Adrenal gland (tissue), 9 donors: ENCODE measurements at regions not wholly inside any gene's neighbourhood (a gene's known extent, or its start where the extent isn't known, plus 50 kb on each side); places are given as distances from the start of the nearest gene placed in this dataset.

Source experiments
- DNase-seq, 7 donors: peaks; one replicate each; pipeline ENCODE4 v3.0.0-alpha.2; 2019 to 2020
- H3K27ac ChIP-seq, 5 donors: fragments of 200-600 bp; sonication (generic) in 4 of 5; 1 replicate in 3 of 5; 2 replicates in 2 of 5; pipeline versions ENCODE4 v1.5.1 to v1.8.0; 2016 to 2020; ENCODE audit warnings: mild to moderate bottlenecking in 1 of 5
- H3K27me3 ChIP-seq: fragments of 200-600 bp; 2 replicates; pipeline ENCODE4 v1.8.0; 2021
- H3K36me3 ChIP-seq, 2 donors: fragments of 200-600 bp; replicated peaks in 1 of 2; 1 replicate in 1 of 2; 2 replicates in 1 of 2; pipeline versions ENCODE4 v1.5.1 to v1.8.0; 2018 to 2022
- H3K4me1 ChIP-seq, 2 donors: fragments of 200-600 bp; replicated peaks in 1 of 2; 1 replicate in 1 of 2; 2 replicates in 1 of 2; pipeline versions ENCODE4 v1.5.1 to v1.8.0; 2018 to 2021
- H3K4me3 ChIP-seq, 4 donors: fragments of 200-600 bp; sonication (generic) in 3 of 4; one replicate each; pipeline ENCODE4 v1.5.1; 2016 to 2018
- H3K9me3 ChIP-seq, 3 donors: fragments of 200-600 bp; sonication (generic) in 1 of 3; replicated peaks in 1 of 3; 1 replicate in 2 of 3; 2 replicates in 1 of 3; pipeline versions ENCODE4 v1.5.1 to v1.8.0; 2016 to 2021
- POLR2A ChIP-seq, 2 donors: fragments of 450-650 bp; IDR thresholded peaks; one replicate each; pipeline ENCODE4 v1.6.1; 2017; ENCODE audit warnings: antibody characterized with exemption in 2 of 2, mild to moderate bottlenecking in 2 of 2, moderate library complexity in 1 of 2
- WGBS, 4 donors: extraction: QIAGEN DNeasy Blood & Tissue Kit in 2 of 4; methylation state at CpG; one replicate each; pipeline versions ENCODE4 v1.1.5 to v1.1.7; 2013 to 2017; 5-methylcytosine and 5-hydroxymethylcytosine counted together
- intact Hi-C, 2 donors: fragments of 100-400 bp; cut with DNase I; formaldehyde crosslinking; loops; one replicate each; pipeline versions ENCODE4 v1.14.1 to v1.15.0; 2022 to 2023
- TF ChIP-seq, protein P1 (sequence below), 6 experiments: fragments of 450-650 bp in 4 of 6; fragments of 200-600 bp in 2 of 6; sonication (generic) in 1 of 6; IDR thresholded peaks; 1 replicate in 5 of 6; 2 replicates in 1 of 6; pipeline versions ENCODE4 v1.5.1 to v1.8.0; 2016 to 2021; ENCODE audit warnings: antibody characterized with exemption in 6 of 6, mild to moderate bottlenecking in 2 of 6, moderate library complexity in 1 of 6
- donor health status: healthy with polysubstance abuse.
- donor health status: Bipolar disorder and iron deficiency.
- donor health status: DM: yes; HTN: yes; CAD: no.
- donor health status: DM: no; HTN: no; CAD: no.
- donor health status: DM: no; HTN: no; CAD: no.

DNA sequence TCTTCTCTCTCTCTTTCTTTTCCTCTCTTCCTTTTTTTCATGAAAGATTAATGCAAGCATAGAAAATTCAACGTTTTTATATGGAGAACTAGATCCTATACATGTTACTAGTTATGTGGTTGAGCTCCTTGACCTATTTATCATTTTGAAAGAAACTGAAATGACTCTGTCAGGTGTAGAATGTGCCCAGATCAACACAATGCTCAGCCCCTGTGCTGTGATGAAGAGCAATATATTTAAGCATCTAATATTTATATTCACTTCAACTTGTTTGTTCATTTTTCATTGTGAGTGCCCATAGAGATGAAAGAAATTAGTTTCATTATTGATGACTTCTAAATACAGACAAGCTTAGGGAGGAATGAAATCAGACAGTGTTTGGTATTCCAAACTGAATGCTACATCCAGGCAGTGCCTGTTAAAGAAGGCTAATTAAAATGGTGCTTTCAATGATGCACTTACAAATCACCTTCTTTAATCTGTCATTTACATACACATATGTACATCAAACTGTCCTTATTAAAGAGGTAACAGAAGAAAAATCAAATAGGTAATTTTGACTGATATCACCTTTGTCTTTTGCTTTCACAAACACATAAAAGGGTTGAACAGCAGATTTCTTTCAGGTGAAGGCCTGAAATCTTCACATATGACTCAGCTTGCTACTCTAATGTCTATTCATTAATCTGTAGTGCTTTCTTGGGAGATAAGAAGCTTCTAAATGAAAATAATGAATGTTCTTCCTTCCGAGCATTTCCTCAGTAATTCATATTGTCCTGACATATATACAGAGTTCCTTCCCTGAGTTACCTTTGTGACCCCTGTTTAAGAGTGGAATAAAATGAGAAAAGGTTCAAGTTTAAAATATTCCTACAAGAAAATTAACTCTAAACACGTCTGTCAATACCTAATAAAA lies 915.9 kb downstream of the PDHA2 start:
- TF ChIP-seq POLR2A (IDR thresholded peaks at IDR 0.05), result no peak
- TF ChIP-seq, protein P1, sequence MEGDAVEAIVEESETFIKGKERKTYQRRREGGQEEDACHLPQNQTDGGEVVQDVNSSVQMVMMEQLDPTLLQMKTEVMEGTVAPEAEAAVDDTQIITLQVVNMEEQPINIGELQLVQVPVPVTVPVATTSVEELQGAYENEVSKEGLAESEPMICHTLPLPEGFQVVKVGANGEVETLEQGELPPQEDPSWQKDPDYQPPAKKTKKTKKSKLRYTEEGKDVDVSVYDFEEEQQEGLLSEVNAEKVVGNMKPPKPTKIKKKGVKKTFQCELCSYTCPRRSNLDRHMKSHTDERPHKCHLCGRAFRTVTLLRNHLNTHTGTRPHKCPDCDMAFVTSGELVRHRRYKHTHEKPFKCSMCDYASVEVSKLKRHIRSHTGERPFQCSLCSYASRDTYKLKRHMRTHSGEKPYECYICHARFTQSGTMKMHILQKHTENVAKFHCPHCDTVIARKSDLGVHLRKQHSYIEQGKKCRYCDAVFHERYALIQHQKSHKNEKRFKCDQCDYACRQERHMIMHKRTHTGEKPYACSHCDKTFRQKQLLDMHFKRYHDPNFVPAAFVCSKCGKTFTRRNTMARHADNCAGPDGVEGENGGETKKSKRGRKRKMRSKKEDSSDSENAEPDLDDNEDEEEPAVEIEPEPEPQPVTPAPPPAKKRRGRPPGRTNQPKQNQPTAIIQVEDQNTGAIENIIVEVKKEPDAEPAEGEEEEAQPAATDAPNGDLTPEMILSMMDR (IDR thresholded peaks at IDR 0.05), result no peak
- H3K4me3 ChIP-seq, result no peak overlapping the region
- intact Hi-C loops, result no loop called here

DNA sequence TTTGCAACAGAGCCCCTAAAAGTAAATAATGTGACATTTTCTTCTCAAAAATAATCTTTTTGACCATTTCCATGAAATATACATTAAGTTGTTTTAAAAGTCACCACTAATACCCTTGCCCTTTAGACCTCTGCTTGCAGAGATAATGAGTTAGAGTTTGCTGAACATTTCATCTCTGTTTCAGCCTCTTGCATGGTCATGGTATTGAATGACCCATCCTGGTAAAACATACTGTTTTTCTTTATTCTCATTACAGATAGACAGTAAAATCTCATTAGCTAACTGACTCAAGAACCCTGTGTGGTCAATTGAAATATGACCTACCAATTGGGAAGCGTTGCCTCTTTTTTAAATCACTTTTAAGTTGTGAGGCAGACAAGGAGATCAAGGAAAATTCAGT lies 916.7 kb downstream of the PDHA2 start:
- Histone ChIP-seq H3K9me3 (no peaks in the 10 kb centered on the region), H3K4me3 (no peak overlapping the region), H3K36me3 (no peaks in the 10 kb centered on the region), H3K27ac (no peak overlapping the region), H3K27me3 (no peaks in the 10 kb centered on the region), H3K4me1 (no peaks in the 10 kb centered on the region)
- 48 to 60% (median 52%) methylated on average over 1 of the region's 1 CpG for WGBS, 4 donors
- DNase-seq, result no peak
- TF ChIP-seq, protein P1 (IDR thresholded peaks at IDR 0.05), result no peak
- TF ChIP-seq POLR2A (IDR thresholded peaks at IDR 0.05), result no peak
- intact Hi-C loops, result no loop called here

More for the DNA sequence above, 915.9 kb downstream of the PDHA2 start:
- H3K4me1 ChIP-seq, result no peaks in the 10 kb centered on the region
- H3K36me3 ChIP-seq, result no peaks in the 10 kb centered on the region
- H3K27me3 ChIP-seq, result no peaks in the 10 kb centered on the region
- no peak overlapping the region for H3K27ac ChIP-seq
- no peak for DNase-seq
- no peaks in the 10 kb centered on the region for H3K9me3 ChIP-seq
- 28 to 38% (median 33%) methylated on average over 3 of the region's 3 CpGs for WGBS, 4 donors

DNA sequence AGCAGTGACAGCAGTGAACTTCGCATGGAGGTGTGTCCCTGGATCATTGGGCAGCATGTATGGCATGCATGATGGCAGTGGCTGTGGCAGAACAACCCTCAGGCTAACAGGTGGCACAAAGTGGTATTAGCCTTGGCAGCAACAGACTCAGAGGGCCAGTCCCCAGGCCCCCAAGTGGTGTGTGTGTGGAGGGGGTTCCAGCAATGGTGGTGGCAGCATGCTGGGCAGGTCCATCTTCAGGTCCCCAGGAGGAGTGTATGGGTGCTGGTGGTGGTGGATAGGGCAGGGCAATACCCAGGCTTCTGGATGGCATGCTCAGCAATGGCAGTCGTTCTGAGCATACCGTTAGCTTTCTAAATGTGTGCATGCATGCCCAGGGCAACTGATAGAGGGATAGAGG lies 923.7 kb downstream of the PDHA2 start:
- Histone ChIP-seq H3K27ac (no peak overlapping the region), H3K27me3 (no peaks in the 10 kb centered on the region), H3K9me3 (no peaks in the 10 kb centered on the region), H3K4me3 (no peak overlapping the region), H3K36me3 (no peaks in the 10 kb centered on the region), H3K4me1 (no peaks in the 10 kb centered on the region)
- TF ChIP-seq, protein P1 (IDR thresholded peaks at IDR 0.05), result no peak
- no peak for TF ChIP-seq POLR2A (IDR thresholded peaks at IDR 0.05)
- DNase-seq, result no peak
- WGBS, 4 donors, result 86 to 100% (median 89%) methylated on average over 1 to 3 of the region's 3 CpGs
- intact Hi-C loops, result no loop called here

DNA sequence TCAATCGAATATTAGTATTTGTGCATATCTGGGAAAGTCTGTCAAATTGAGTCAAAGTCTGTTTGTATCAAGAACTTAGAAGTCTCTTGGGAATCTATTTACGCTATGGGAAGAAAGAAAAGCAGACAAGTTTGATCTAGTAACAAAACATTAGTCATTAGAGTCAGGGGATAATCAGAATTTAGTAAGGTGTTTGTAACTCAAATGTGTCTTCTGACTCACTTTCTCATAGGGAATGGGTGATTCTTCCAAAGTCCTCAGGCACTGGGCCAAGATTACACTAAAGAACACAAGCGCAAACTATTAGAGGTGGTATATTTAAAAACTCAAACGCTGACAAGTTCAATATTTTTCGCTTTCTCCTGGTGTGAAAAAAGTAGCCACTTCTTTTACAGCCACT lies 926.5 kb downstream of the PDHA2 start:
- no peaks in the 10 kb centered on the region for H3K27me3 ChIP-seq
- no peaks in the 10 kb centered on the region for H3K4me1 ChIP-seq
- intact Hi-C loops, result no loop called here
- H3K27ac ChIP-seq, result no peak overlapping the region
- 82 to 91% (median 85%) methylated on average over 5 of the region's 5 CpGs for WGBS, 4 donors
- TF ChIP-seq POLR2A (IDR thresholded peaks at IDR 0.05), result no peak
- TF ChIP-seq, protein P1 (IDR thresholded peaks at IDR 0.05), result no peak
- no peak overlapping the region for H3K4me3 ChIP-seq
- no peaks in the 10 kb centered on the region for H3K9me3 ChIP-seq
- DNase-seq, result no peak
- H3K36me3 ChIP-seq, result no peaks in the 10 kb centered on the region
